CD4-positive, alpha-beta T cell (primary cell): ENCODE measurements at regions not wholly inside any gene's neighbourhood (a gene's known extent, or its start where the extent isn't known, plus 50 kb on each side); places are given as distances from the start of the nearest gene placed in this dataset.

Experiments used
- ATAC-seq: fragments of 200-7000 bp; cut with Tn5 transposase; one replicate; pipeline ENCODE4 v1.10.0; 2022; ENCODE audit warnings: mild to moderate bottlenecking; ENCODE audit not compliant: poor library complexity
- CTCF ChIA-PET: fragments of 350-600 bp; sonication (Branson Sonifier 250); formaldehyde crosslinking; loops from one replicate; lab custom pipeline; 2021; ENCODE audit warnings: antibody characterized with exemption, inconsistent platforms; lab: Charles Lee
- POLR2A ChIA-PET: fragments of 350-600 bp; sonication (Branson Sonifier 250); formaldehyde crosslinking; loops from one replicate; lab custom pipeline; 2021; ENCODE audit warnings: antibody characterized with exemption, inconsistent platforms; lab: Charles Lee
- DNase-seq, 14 experiments: peaks; one replicate each; pipeline ENCODE4 v3.0.0-alpha.2; 2013 to 2020; ENCODE audit warnings: mixed read lengths in 2 of 14
- H3K27ac ChIP-seq, 2 donors: one replicate each; pipeline versions ENCODE4 v1.5.1 to v1.7.0; 2013; ENCODE audit warnings: low read length in 2 of 2, low read depth in 1 of 2, mild to moderate bottlenecking in 1 of 2
- H3K27me3 ChIP-seq, 2 experiments: 1 replicate in 1 of 2; 2 replicates in 1 of 2; pipeline versions ENCODE4 v1.6.1 to v1.7.0; 2013; ENCODE audit warnings: low read length in 2 of 2, control low read depth in 1 of 2, mild to moderate bottlenecking in 1 of 2, moderate library complexity in 1 of 2; ENCODE audit not compliant: insufficient read depth in 2 of 2, control insufficient read depth in 1 of 2
- H3K36me3 ChIP-seq: one replicate; pipeline ENCODE4 v1.6.1; 2013; ENCODE audit warnings: low read length, control low read depth; ENCODE audit not compliant: insufficient read depth
- H3K4me1 ChIP-seq: one replicate; pipeline ENCODE4 v1.6.1; 2013; ENCODE audit warnings: low read length, control low read depth; ENCODE audit not compliant: insufficient read depth
- H3K4me3 ChIP-seq: one replicate; pipeline ENCODE4 v1.5.1; 2013; ENCODE audit warnings: mild to moderate bottlenecking, low read length, moderate library complexity
- H3K9me3 ChIP-seq, 2 experiments: 1 replicate in 1 of 2; 2 replicates in 1 of 2; pipeline versions ENCODE4 v1.6.1 to v1.7.0; 2013; ENCODE audit warnings: low read length in 2 of 2, mild to moderate bottlenecking in 2 of 2, control low read depth in 1 of 2, moderate library complexity in 1 of 2; ENCODE audit not compliant: control insufficient read depth in 1 of 2, insufficient read depth in 1 of 2
- H3K27ac Mint-ChIP-seq: one replicate; pipeline ENCODE4 v1.8.0; 2020; ENCODE audit warnings: mixed read lengths
- H3K27me3 Mint-ChIP-seq: one replicate; pipeline ENCODE4 v1.8.0; 2021; ENCODE audit warnings: mixed read lengths
- H3K36me3 Mint-ChIP-seq: one replicate; pipeline ENCODE4 v1.8.0; 2021; ENCODE audit warnings: low read depth, mixed read lengths
- H3K4me1 Mint-ChIP-seq: one replicate; pipeline ENCODE4 v1.8.0; 2021; ENCODE audit warnings: low read depth, mixed read lengths
- H3K4me3 Mint-ChIP-seq: one replicate; pipeline ENCODE4 v1.8.0; 2020; ENCODE audit warnings: mild to moderate bottlenecking, mixed read lengths
- H3K9me3 Mint-ChIP-seq: one replicate; pipeline ENCODE4 v1.8.0; 2020; ENCODE audit warnings: mixed read lengths
- intact Hi-C, 2 experiments: fragments of 100-400 bp; cut with DNase I in 1 of 2; cut with micrococcal nuclease in 1 of 2; formaldehyde crosslinking; loops; one replicate each; pipeline versions ENCODE4 v1.15.1 to v1.9.0; 2023 to 2025; cut with DNase I, micrococcal nuclease
- TF ChIP-seq, protein P1 (sequence below): fragments of 200-600 bp; IDR thresholded peaks from one replicate; pipeline ENCODE4 v1.8.0; 2022; ENCODE audit warnings: antibody characterized with exemption, mild to moderate bottlenecking

DNA sequence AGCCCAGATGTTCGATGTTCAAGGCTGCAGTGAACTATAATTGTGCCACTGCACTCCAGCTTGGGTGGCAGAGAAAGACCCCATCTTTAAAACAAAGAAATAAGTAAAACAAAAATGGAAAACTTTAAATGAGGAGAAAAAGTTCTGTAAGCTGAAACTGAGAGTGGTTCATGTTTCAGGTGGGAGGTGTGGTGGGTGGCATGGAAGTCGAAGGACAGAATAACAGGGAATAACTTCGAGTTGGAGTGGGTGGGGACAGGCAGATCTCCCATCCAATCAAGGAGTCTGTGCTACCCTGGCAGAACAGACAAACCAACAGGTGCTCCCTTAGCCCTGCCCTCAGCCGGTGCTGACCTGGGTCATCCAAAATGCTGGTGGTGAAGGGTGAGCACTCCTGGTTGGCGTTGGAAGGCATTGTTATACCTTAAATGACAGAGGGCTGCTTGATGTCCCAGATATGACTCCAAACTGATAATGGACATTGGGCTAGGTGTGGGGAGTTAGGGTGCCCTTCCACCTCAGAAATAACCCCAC, 328.4 kb downstream of the DYSF start:
- DNase-seq, result no peak
- Mint-ChIP-seq H3K9me3 (no peaks in the 10 kb centered on the region), H3K27me3 (peaks cover 12% of the 10 kb centered on the region), H3K4me1 (no peaks in the 10 kb centered on the region), H3K27ac (no peak overlapping the region), H3K4me3 (no peak overlapping the region), H3K36me3 (no peaks in the 10 kb centered on the region)
- H3K9me3 ChIP-seq, result no peaks in the 10 kb centered on the region
- no peak overlapping the region for H3K27ac ChIP-seq
- no peak for ATAC-seq
- no peak overlapping the region for H3K4me3 ChIP-seq
- no peaks in the 10 kb centered on the region for H3K36me3 ChIP-seq
- ChIA-PET POLR2A (no interaction called here), CTCF (no interaction called here)
- intact Hi-C loops, result no loop called here
- TF ChIP-seq, protein P1, sequence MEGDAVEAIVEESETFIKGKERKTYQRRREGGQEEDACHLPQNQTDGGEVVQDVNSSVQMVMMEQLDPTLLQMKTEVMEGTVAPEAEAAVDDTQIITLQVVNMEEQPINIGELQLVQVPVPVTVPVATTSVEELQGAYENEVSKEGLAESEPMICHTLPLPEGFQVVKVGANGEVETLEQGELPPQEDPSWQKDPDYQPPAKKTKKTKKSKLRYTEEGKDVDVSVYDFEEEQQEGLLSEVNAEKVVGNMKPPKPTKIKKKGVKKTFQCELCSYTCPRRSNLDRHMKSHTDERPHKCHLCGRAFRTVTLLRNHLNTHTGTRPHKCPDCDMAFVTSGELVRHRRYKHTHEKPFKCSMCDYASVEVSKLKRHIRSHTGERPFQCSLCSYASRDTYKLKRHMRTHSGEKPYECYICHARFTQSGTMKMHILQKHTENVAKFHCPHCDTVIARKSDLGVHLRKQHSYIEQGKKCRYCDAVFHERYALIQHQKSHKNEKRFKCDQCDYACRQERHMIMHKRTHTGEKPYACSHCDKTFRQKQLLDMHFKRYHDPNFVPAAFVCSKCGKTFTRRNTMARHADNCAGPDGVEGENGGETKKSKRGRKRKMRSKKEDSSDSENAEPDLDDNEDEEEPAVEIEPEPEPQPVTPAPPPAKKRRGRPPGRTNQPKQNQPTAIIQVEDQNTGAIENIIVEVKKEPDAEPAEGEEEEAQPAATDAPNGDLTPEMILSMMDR, result no peak
- peaks cover 0 to 4% of the 10 kb centered on the region in 2 experiments for H3K27me3 ChIP-seq
- H3K4me1 ChIP-seq, result no peaks in the 10 kb centered on the region

DNA sequence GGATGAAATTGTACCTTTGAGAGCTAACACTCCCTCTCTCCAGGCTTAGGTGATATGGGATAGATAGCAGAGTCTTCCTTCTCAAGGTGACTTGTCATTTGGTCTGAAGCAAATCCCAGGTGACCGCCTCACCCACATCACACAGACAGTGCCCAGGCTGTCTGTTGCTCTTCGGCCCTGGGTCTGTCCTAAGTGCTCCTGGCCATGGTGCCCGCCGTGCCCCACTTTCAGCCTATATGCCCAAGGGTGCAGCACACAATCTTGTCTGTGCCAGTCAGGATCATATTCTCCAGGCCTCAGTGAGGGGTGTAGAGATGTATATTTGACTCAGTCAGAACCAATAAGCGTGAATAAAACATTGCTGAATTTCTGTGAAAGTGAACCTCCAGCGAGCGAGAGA, 326.8 kb downstream of the DYSF start:
- no peak overlapping the region for H3K4me3 Mint-ChIP-seq

DNA sequence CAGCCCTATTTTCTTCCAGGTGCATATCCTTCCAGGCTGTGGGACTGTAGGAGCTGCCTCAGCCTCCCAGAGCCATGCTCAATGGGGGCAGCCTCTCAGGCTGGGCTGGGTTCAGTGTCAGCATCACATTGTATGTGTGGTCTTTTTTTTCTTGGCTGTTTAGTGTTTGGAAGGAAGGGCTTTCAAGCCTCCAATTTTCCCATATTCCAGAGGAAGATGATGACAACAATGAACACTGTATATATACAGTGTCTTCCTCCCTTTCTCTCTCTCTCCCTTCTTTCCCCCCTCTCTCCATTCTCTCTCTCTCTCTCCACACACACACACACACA, 326.4 kb downstream of the DYSF start:
- Histone ChIP-seq H3K27me3 (peaks cover 0 to 4% of the 10 kb centered on the region in 2 experiments), H3K4me3 (no peak overlapping the region), H3K4me1 (no peaks in the 10 kb centered on the region), H3K9me3 (no peaks in the 10 kb centered on the region), H3K27ac (no peak overlapping the region), H3K36me3 (no peaks in the 10 kb centered on the region)
- Mint-ChIP-seq H3K9me3 (no peaks in the 10 kb centered on the region), H3K36me3 (no peaks in the 10 kb centered on the region), H3K27ac (no peak overlapping the region), H3K27me3 (peaks cover 23% of the 10 kb centered on the region), H3K4me3 (no peak overlapping the region), H3K4me1 (no peaks in the 10 kb centered on the region)
- POLR2A ChIA-PET, result no interaction called here
- TF ChIP-seq, protein P1, result no peak
- DNase-seq, result no peak
- CTCF ChIA-PET, result no interaction called here
- no peak for ATAC-seq
- intact Hi-C loops, result no loop called here

More for the DNA sequence above, 326.8 kb downstream of the DYSF start:
- DNase-seq, result no peak
- Histone ChIP-seq H3K4me1 (no peaks in the 10 kb centered on the region), H3K36me3 (no peaks in the 10 kb centered on the region), H3K27me3 (peaks cover 0 to 4% of the 10 kb centered on the region in 2 experiments), H3K27ac (no peak overlapping the region), H3K9me3 (no peaks in the 10 kb centered on the region), H3K4me3 (no peak overlapping the region)
- no peaks in the 10 kb centered on the region for H3K36me3 Mint-ChIP-seq
- ChIA-PET CTCF (no interaction called here), POLR2A (no interaction called here)
- intact Hi-C loops, result no loop called here
- no peak overlapping the region for H3K27ac Mint-ChIP-seq
- no peak for ATAC-seq
- H3K9me3 Mint-ChIP-seq, result no peaks in the 10 kb centered on the region
- peaks cover 23% of the 10 kb centered on the region for H3K27me3 Mint-ChIP-seq
- H3K4me1 Mint-ChIP-seq, result no peaks in the 10 kb centered on the region
- TF ChIP-seq, protein P1, result no peak
